H1 (cell line): ENCODE measurements at regions not wholly inside any gene's neighbourhood (a gene's known extent, or its start where the extent isn't known, plus 50 kb on each side); places are given as distances from the start of the nearest gene placed in this dataset.

Source experiments
- CTCF ChIA-PET: fragments of 300-600 bp; sonication (Branson Sonifier 250); formaldehyde crosslinking; loops from one replicate; lab custom pipeline; 2021; ENCODE audit not compliant: partially characterized antibody; lab: Charles Lee
- POLR2A ChIA-PET: fragments of 300-600 bp; sonication (Branson Sonifier 250); formaldehyde crosslinking; loops from one replicate; lab custom pipeline; 2021; ENCODE audit warnings: inconsistent platforms; ENCODE audit not compliant: partially characterized antibody; lab: Charles Lee
- DNase-seq, 2 experiments: peaks; one replicate each; pipeline versions ENCODE4 v3.0.0 to v3.0.0-alpha.2; 2010 to 2022; ENCODE audit warnings: low spot score in 2 of 2, low read depth in 1 of 2, mixed read lengths in 1 of 2
- FAIRE-seq: peaks from 2 replicates; lab custom pipeline; 2011; peaks lifted over from hg19 to GRCh38; lab: Jason Lieb, UNC
- H2AFZ ChIP-seq: 2 replicates; pipeline ENCODE4 v1.8.1; 2012; ENCODE audit warnings: low read length, inconsistent platforms
- H2AK5ac ChIP-seq: 2 replicates; pipeline ENCODE4 v1.6.1; 2013; ENCODE audit warnings: low read depth, low read length
- H2BK120ac ChIP-seq: replicated peaks from 2 replicates; pipeline ENCODE3; 2013; ENCODE audit warnings: low read depth, low read length, inconsistent platforms
- H2BK12ac ChIP-seq: 2 replicates; pipeline ENCODE4 v1.6.1; 2013; ENCODE audit warnings: low read depth, low read length
- H2BK15ac ChIP-seq: 2 replicates; pipeline ENCODE4 v1.6.1; 2013; ENCODE audit warnings: low read length
- H2BK20ac ChIP-seq: 2 replicates; pipeline ENCODE4 v1.6.1; 2013; ENCODE audit warnings: low read length
- H2BK5ac ChIP-seq: 2 replicates; pipeline ENCODE4 v1.6.1; 2013; ENCODE audit warnings: low read depth, low read length
- H3K14ac ChIP-seq: 2 replicates; pipeline ENCODE4 v1.6.1; 2013; ENCODE audit warnings: inconsistent platforms; ENCODE audit not compliant: insufficient read length
- H3K18ac ChIP-seq: 2 replicates; pipeline ENCODE4 v1.6.1; 2013; ENCODE audit warnings: low read length; ENCODE audit errors: extremely low read depth
- H3K23ac ChIP-seq: 2 replicates; pipeline ENCODE4 v1.6.1; 2013; ENCODE audit warnings: inconsistent platforms; ENCODE audit not compliant: insufficient read length
- H3K23me2 ChIP-seq: 2 replicates; pipeline ENCODE4 v1.6.1; 2013; ENCODE audit warnings: low read depth, low read length
- H3K27ac ChIP-seq: 2 replicates; pipeline ENCODE4 v1.6.1; 2011; ENCODE audit warnings: low read depth, low read length, inconsistent platforms
- H3K27me3 ChIP-seq, 4 experiments: replicated peaks in 1 of 4; 1 replicate in 1 of 4; 2 replicates in 3 of 4; pipeline versions ENCODE4 v1.6.1 to v1.8.1; 2011 to 2013; ENCODE audit warnings: low read length in 3 of 4, mild to moderate bottlenecking in 3 of 4, inconsistent platforms in 2 of 4, mixed read lengths in 2 of 4, moderate library complexity in 1 of 4; ENCODE audit not compliant: control insufficient read depth in 3 of 4, insufficient read depth in 3 of 4; ENCODE audit errors: extremely low read depth in 1 of 4
- H3K36me3 ChIP-seq, 4 experiments: 2 replicates each; pipeline versions ENCODE4 v1.6.1 to v1.8.1; 2011 to 2013; ENCODE audit warnings: mild to moderate bottlenecking in 4 of 4, low read length in 3 of 4, moderate library complexity in 2 of 4, control low read depth in 1 of 4, inconsistent platforms in 1 of 4; ENCODE audit not compliant: insufficient read depth in 4 of 4, control insufficient read depth in 2 of 4
- H3K4ac ChIP-seq: replicated peaks from 2 replicates; pipeline ENCODE3; 2013; ENCODE audit warnings: low read length, low read depth, mixed read lengths, inconsistent platforms; ENCODE audit not compliant: insufficient read length
- H3K4me1 ChIP-seq, 4 experiments: replicated peaks in 1 of 4; 1 replicate in 1 of 4; 2 replicates in 3 of 4; pipeline versions ENCODE4 v1.6.1 to v1.8.1; 2011 to 2013; ENCODE audit warnings: low read length in 3 of 4, inconsistent platforms in 2 of 4, mixed read lengths in 1 of 4; ENCODE audit not compliant: insufficient read depth in 4 of 4, control insufficient read depth in 3 of 4
- H3K4me2 ChIP-seq, 2 experiments: 2 replicates each; pipeline versions ENCODE4 v1.6.1 to v1.8.1; 2011 to 2013; ENCODE audit warnings: low read depth in 2 of 2, low read length in 2 of 2, control low read depth in 1 of 2, inconsistent platforms in 1 of 2, mild to moderate bottlenecking in 1 of 2; ENCODE audit not compliant: insufficient read depth in 1 of 2
- H3K4me3 ChIP-seq, 4 experiments: fragments of 200-600, 300-600 bp in 1 of 4; sonication (generic), shearing (Covaris generic), sonication (Bioruptor Twin) in 1 of 4; 2 replicates each; pipeline versions ENCODE4 v1.5.1 to v1.8.1; 2011 to 2016; ENCODE audit warnings: low read length in 4 of 4, low read depth in 3 of 4, control low read depth in 2 of 4, inconsistent platforms in 2 of 4, mild to moderate bottlenecking in 2 of 4, mixed read lengths in 1 of 4, moderate library complexity in 1 of 4; ENCODE audit not compliant: insufficient read depth in 2 of 4; ENCODE audit errors: extremely low read depth in 1 of 4
- H3K56ac ChIP-seq: replicated peaks from 2 replicates; pipeline ENCODE3; 2013; ENCODE audit warnings: low read depth, mild to moderate bottlenecking, mixed read lengths, low read length, inconsistent platforms; ENCODE audit not compliant: insufficient read length
- H3K79me1 ChIP-seq: 2 replicates; pipeline ENCODE4 v1.6.1; 2013; ENCODE audit warnings: low read depth, low read length, control low read depth
- H3K79me2 ChIP-seq, 2 experiments: 2 replicates each; pipeline versions ENCODE4 v1.6.1 to v1.8.1; 2012 to 2013; ENCODE audit warnings: low read length in 2 of 2, mild to moderate bottlenecking in 2 of 2, inconsistent platforms in 1 of 2; ENCODE audit not compliant: insufficient read depth in 2 of 2, control insufficient read depth in 1 of 2
- H3K9ac ChIP-seq, 4 experiments: replicated peaks in 1 of 4; 1 replicate in 1 of 4; 2 replicates in 3 of 4; pipeline versions ENCODE4 v1.6.1 to v1.8.1; 2011 to 2013; ENCODE audit warnings: low read depth in 3 of 4, low read length in 3 of 4, control low read depth in 2 of 4, mild to moderate bottlenecking in 2 of 4, moderate library complexity in 2 of 4, inconsistent platforms in 1 of 4; ENCODE audit errors: extremely low read depth in 1 of 4
- H3K9me3 ChIP-seq, 2 experiments: 2 replicates each; pipeline versions ENCODE4 v1.6.1 to v1.8.1; 2012 to 2013; ENCODE audit warnings: mild to moderate bottlenecking in 2 of 2, moderate library complexity in 2 of 2, control low read depth in 1 of 2, inconsistent platforms in 1 of 2, low read depth in 1 of 2, low read length in 1 of 2, mixed read lengths in 1 of 2; ENCODE audit not compliant: insufficient read depth in 2 of 2
- H4K20me1 ChIP-seq, 2 experiments: replicated peaks in 1 of 2; 2 replicates each; pipeline versions ENCODE3 to v1.8.1; 2011 to 2013; ENCODE audit warnings: inconsistent platforms in 2 of 2, low read length in 2 of 2, mild to moderate bottlenecking in 1 of 2; ENCODE audit not compliant: insufficient read depth in 2 of 2, control insufficient read depth in 1 of 2
- H4K5ac ChIP-seq: 2 replicates; pipeline ENCODE4 v1.6.1; 2013; ENCODE audit warnings: low read length, low read depth, mixed read lengths, inconsistent platforms; ENCODE audit not compliant: insufficient read length
- H4K8ac ChIP-seq: 2 replicates; pipeline ENCODE4 v1.8.0; 2013; ENCODE audit warnings: mild to moderate bottlenecking, moderate library complexity, low read length, inconsistent platforms; ENCODE audit not compliant: insufficient read depth; ENCODE audit errors: extremely low read depth
- H4K91ac ChIP-seq: replicated peaks from 2 replicates; pipeline ENCODE3; 2013; ENCODE audit warnings: low read length, mixed read lengths, inconsistent platforms; ENCODE audit not compliant: insufficient read length
- FOSL1 ChIP-seq: IDR thresholded peaks from 2 replicates; pipeline ENCODE4 v1.6.1; 2011; ENCODE audit warnings: mild to moderate bottlenecking, low read depth, low read length, moderate library complexity; ENCODE audit not compliant: insufficient read depth
- SP1 ChIP-seq: IDR thresholded peaks from 2 replicates; pipeline ENCODE4 v1.6.1; 2011; ENCODE audit warnings: low read depth, low read length
- TEAD4 ChIP-seq: IDR thresholded peaks from 2 replicates; pipeline ENCODE4 v1.6.1; 2012; ENCODE audit warnings: low read depth, low read length, inconsistent platforms, mixed read lengths
- WGBS, 2 experiments: shearing (Covaris generic) in 1 of 2; methylation state at CpG; one replicate each; pipeline versions ENCODE4 v1.1.6 to v1.1.7; 2013 to 2015; ENCODE audit warnings: low lambda C conversion rate in 2 of 2, mixed read lengths in 2 of 2, inconsistent platforms in 1 of 2, low coverage in 1 of 2, missing lambda C conversion rate in 1 of 2; ENCODE audit not compliant: insufficient replicate concordance in 2 of 2, insufficient coverage in 1 of 2, insufficient read length in 1 of 2; ENCODE audit errors: extremely low coverage in 1 of 2, missing lambda C conversion rate in 1 of 2; 5-methylcytosine and 5-hydroxymethylcytosine counted together
- TF ChIP-seq, protein P1 (sequence below), 3 experiments: IDR thresholded peaks; 1 replicate in 2 of 3; 2 replicates in 1 of 3; pipeline versions ENCODE4 v1.5.1 to v1.6.1; 2011; ENCODE audit warnings: low read length in 3 of 3, mild to moderate bottlenecking in 3 of 3, inconsistent platforms in 2 of 3, low read depth in 1 of 3, moderate library complexity in 1 of 3; ENCODE audit not compliant: insufficient read depth in 1 of 3; ENCODE audit errors: control extremely low read depth in 1 of 3

DNA sequence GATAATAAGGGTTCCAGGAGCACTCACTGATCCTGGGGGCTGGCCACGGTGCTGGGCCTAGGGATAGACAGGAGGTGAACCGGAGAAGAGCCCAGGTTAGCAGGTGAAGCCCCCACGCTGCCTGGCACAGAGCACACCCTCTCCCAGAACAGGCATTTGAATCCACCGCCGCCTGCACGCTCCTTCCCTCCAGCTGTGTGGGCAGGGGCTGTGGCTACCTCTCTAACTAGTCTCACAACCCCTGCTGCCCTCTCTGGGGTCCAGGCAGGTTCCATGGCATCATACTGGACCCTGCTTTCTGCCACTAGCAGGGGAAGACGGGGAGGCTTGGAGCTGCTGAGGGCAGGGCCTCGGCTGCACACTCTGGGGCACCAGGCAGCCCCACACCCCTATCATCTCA lies 358.0 kb downstream of the CTTN start:
- H3K27ac ChIP-seq: no peak overlapping the region
- no peak overlapping the region for H3K18ac ChIP-seq
- no peak overlapping the region for H3K4me2 ChIP-seq
- H4K5ac ChIP-seq: no peak overlapping the region
- peaks cover 4 to 8% of the 10 kb centered on the region in 2 experiments; a peak in 3 of 4 replicates for H3K9me3 ChIP-seq
- H3K56ac ChIP-seq: no peak overlapping the region
- no peak overlapping the region for H2BK20ac ChIP-seq
- H3K23ac ChIP-seq: no peak overlapping the region
- DNase-seq: no peak
- H3K4ac ChIP-seq: no peak overlapping the region
- no peak overlapping the region for H2BK120ac ChIP-seq
- H3K27me3 ChIP-seq: no peaks in the 10 kb centered on the region
- H2BK15ac ChIP-seq: 0 out of 2 replicates have a peak overlapping the region, but pooled peaks have one; percentile 46
- H3K14ac ChIP-seq: no peak overlapping the region
- H2BK12ac ChIP-seq: no peak overlapping the region
- peaks cover 2 to 3% of the 10 kb centered on the region in 2 experiments for H4K20me1 ChIP-seq
- no peaks in the 10 kb centered on the region for H3K36me3 ChIP-seq
- peaks cover 0 to 2% (median 0%) of the 10 kb centered on the region in 4 experiments; a peak in 2 of 7 replicates for H3K4me1 ChIP-seq
- H4K91ac ChIP-seq: no peak overlapping the region
- no peak overlapping the region for H2BK5ac ChIP-seq
- H3K79me2 ChIP-seq: no peaks in the 10 kb centered on the region
- WGBS, 2 experiments: 96% methylated on average over 8 of the region's 8 CpGs; no CpG with 5 or more reads in 1 of the 2 experiments
- H2AK5ac ChIP-seq: no peak overlapping the region
- FAIRE-seq: no peak
- TF ChIP-seq SP1 (no peak), FOSL1 (no peak), TEAD4 (no peak)
- TF ChIP-seq, protein P1, sequence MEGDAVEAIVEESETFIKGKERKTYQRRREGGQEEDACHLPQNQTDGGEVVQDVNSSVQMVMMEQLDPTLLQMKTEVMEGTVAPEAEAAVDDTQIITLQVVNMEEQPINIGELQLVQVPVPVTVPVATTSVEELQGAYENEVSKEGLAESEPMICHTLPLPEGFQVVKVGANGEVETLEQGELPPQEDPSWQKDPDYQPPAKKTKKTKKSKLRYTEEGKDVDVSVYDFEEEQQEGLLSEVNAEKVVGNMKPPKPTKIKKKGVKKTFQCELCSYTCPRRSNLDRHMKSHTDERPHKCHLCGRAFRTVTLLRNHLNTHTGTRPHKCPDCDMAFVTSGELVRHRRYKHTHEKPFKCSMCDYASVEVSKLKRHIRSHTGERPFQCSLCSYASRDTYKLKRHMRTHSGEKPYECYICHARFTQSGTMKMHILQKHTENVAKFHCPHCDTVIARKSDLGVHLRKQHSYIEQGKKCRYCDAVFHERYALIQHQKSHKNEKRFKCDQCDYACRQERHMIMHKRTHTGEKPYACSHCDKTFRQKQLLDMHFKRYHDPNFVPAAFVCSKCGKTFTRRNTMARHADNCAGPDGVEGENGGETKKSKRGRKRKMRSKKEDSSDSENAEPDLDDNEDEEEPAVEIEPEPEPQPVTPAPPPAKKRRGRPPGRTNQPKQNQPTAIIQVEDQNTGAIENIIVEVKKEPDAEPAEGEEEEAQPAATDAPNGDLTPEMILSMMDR (IDR thresholded peaks at IDR 0.05; ENCODE audit: control extremely low read depth in 1 of 3, insufficient read depth in 1 of 3, low read depth in 1 of 3, low read length in 3 of 3): no peak
- peak overlapping the region; percentile 73 for H4K8ac ChIP-seq
- H3K9ac ChIP-seq: no peak overlapping the region
- H3K23me2 ChIP-seq: no peaks in the 10 kb centered on the region
- H3K4me3 ChIP-seq: no peak overlapping the region
- no peak overlapping the region for H2AFZ ChIP-seq
- H3K79me1 ChIP-seq: no peaks in the 10 kb centered on the region
- ChIA-PET CTCF (interaction anchor here (0.8 to 3.0 kb wide), 44 partner anchors 10 to 321 kb away, joined by 3 to 25 read pairs (median 4); no protein-coding TSS in a partner anchor), POLR2A (interaction anchor here (1.1 kb wide), 1 partner anchor 19 kb away, joined by 3 read pairs; no protein-coding TSS in a partner anchor)
